C4-2B (cell line): ENCODE measurements at regions not wholly inside any gene's neighbourhood (a gene's known extent, or its start where the extent isn't known, plus 50 kb on each side); places are given as distances from the start of the nearest gene placed in this dataset.

Experiments used
- CTCF ChIP-seq: fragments of 450-650 bp; conservative IDR thresholded peaks from 2 replicates; pipeline ENCODE4 v1.5.1; 2017; ENCODE audit warnings: mild to moderate bottlenecking
- ZFX ChIP-seq: fragments of 450-650 bp; IDR thresholded peaks from 2 replicates; pipeline ENCODE4 v1.6.1; 2017

- TF ChIP-seq CTCF (no peak), ZFX (no peak)
These were observed 211.9 kb upstream of the MANEA start for GRCh38 chr6:95365454-95365853.
